Natural killer cell (primary cell): ENCODE measurements at regions not wholly inside any gene's neighbourhood (a gene's known extent, or its start where the extent isn't known, plus 50 kb on each side); places are given as distances from the start of the nearest gene placed in this dataset.

Experiments
- ATAC-seq, 3 donors: fragments of 150-1000 bp in 2 of 3; fragments of 200-7000 bp in 1 of 3; cut with Tn5 transposase; 1 replicate in 1 of 3; 2 replicates in 2 of 3; pipeline ENCODE4 v1.10.0; 2021; ENCODE audit warnings: mild to moderate bottlenecking in 2 of 3, moderate library complexity in 2 of 3
- DNase-seq, 2 donors: peaks; one replicate each; pipeline versions ENCODE4 v3.0.0 to v3.0.0-alpha.2; 2013 to 2021; ENCODE audit warnings: mixed read lengths in 1 of 2
- H3K27ac ChIP-seq: one replicate; pipeline ENCODE4 v1.5.1; 2013; ENCODE audit warnings: mild to moderate bottlenecking, low read length
- H3K27me3 ChIP-seq: one replicate; pipeline ENCODE4 v1.6.1; 2013; ENCODE audit warnings: low read length; ENCODE audit not compliant: control insufficient read depth, insufficient read depth
- H3K36me3 ChIP-seq: one replicate; pipeline ENCODE4 v1.6.1; 2013; ENCODE audit warnings: low read length; ENCODE audit not compliant: control insufficient read depth, insufficient read depth
- H3K4me1 ChIP-seq: one replicate; pipeline ENCODE4 v1.6.1; 2013; ENCODE audit warnings: low read length; ENCODE audit not compliant: control insufficient read depth, insufficient read depth
- H3K4me3 ChIP-seq: one replicate; pipeline ENCODE4 v1.5.1; 2013; ENCODE audit warnings: low read length
- H3K9me3 ChIP-seq: one replicate; pipeline ENCODE4 v1.6.1; 2013; ENCODE audit warnings: low read length; ENCODE audit not compliant: control insufficient read depth, insufficient read depth
- H3K27ac Mint-ChIP-seq, 2 donors: one replicate each; pipeline ENCODE4 v1.8.0; 2022; ENCODE audit warnings: mild to moderate bottlenecking in 2 of 2, mixed read lengths in 2 of 2, moderate library complexity in 1 of 2
- H3K27me3 Mint-ChIP-seq, 2 donors: one replicate each; pipeline ENCODE4 v1.8.0; 2022; ENCODE audit warnings: low read depth in 2 of 2, mixed read lengths in 2 of 2
- H3K36me3 Mint-ChIP-seq: one replicate; pipeline ENCODE4 v1.8.0; 2022; ENCODE audit warnings: mixed read lengths
- H3K4me1 Mint-ChIP-seq, 2 donors: one replicate each; pipeline ENCODE4 v1.8.0; 2022; ENCODE audit warnings: mixed read lengths in 2 of 2
- H3K4me3 Mint-ChIP-seq: one replicate; pipeline ENCODE4 v1.8.0; 2022; ENCODE audit warnings: mild to moderate bottlenecking, moderate library complexity, mixed read lengths
- H3K9me3 Mint-ChIP-seq, 2 donors: one replicate each; pipeline ENCODE4 v1.8.0; 2022; ENCODE audit warnings: mixed read lengths in 2 of 2
- CTCF ChIP-seq: fragments of 200-600 bp; IDR thresholded peaks from one replicate; pipeline ENCODE4 v1.8.0; 2022; ENCODE audit warnings: antibody characterized with exemption
- WGBS: methylation state at CpG from one replicate; pipeline ENCODE4 v1.1.7; 2013; ENCODE audit warnings: missing lambda C conversion rate; ENCODE audit not compliant: insufficient coverage; 5-methylcytosine and 5-hydroxymethylcytosine counted together
- intact Hi-C: fragments of 100-400 bp; cut with micrococcal nuclease; formaldehyde crosslinking; loops from one replicate; pipeline ENCODE4 v1.14.2; 2022

- whole genome bisulfite sequencing = 85% methylated on average over 26 of the region's 26 CpGs
- Mint-ChIP-seq H3K36me3 (no peaks in the 10 kb centered on the region), H3K9me3 (peaks cover 0 to 1% of the 10 kb centered on the region in 2 donors), H3K27me3 (peaks cover 11 to 15% of the 10 kb centered on the region in 2 donors), H3K4me1 (peaks cover 5 to 6% of the 10 kb centered on the region in 2 donors), H3K4me3 (no peak overlapping the region), H3K27ac (no peak overlapping the region)
- Histone ChIP-seq H3K27ac (no peak overlapping the region), H3K27me3 (no peaks in the 10 kb centered on the region), H3K9me3 (no peaks in the 10 kb centered on the region), H3K36me3 (no peaks in the 10 kb centered on the region), H3K4me1 (peaks cover 16% of the 10 kb centered on the region), H3K4me3 (no peak overlapping the region)
- intact Hi-C loops = no loop called here
- TF ChIP-seq CTCF = no peak
- ATAC-seq = no peak
- no peak for DNase-seq
Observed at GRCh38 chr7:157467496-157468212, 130.8 kb downstream of the DNAJB6 start.

DNA sequence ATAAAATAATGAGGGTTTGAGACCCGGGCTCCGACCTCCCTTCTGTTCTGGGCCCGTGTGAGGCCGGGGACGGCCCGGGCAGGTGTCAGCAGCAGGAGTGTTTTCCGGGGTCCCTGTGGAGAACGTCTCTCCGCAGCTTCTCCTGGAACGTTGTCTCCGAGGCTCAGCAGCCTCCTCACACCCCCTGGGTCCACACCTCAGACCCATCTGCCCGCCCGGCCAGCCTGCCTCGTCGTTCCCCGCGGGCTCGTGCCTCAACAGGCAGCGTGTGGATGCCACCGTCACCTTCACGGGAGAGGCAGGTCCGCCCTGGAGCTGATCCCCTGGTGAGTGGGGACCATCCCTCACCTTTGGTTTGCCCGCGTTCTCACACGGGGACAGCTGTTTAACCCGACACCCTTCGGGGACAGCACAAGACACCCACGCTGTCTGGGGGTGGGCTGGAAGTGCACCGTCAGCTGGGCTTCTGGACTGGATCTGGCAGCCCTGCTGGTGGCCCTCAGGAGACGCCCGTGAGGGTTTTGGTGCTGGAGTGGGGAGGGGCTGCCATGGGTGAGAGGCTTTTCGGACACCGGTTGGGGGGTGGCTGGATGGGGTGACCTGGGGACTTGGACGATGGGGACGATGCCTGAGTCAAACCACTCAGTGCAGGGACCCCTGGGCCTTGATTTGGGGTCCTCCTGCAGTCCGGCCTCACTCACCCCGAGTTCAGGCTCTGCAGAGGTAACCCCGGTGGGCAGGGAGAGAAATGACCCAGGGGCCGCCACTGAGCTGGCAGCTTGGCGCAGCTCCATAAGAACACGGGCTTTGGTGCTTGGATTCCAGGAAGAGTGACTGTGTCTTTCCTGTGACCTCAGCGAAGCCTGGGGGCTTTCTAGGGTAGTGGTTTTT lies 131.7 kb downstream of the DNAJB6 start:
- Mint-ChIP-seq H3K4me3 (no peak overlapping the region), H3K27me3 (peaks cover 11 to 15% of the 10 kb centered on the region in 2 donors), H3K27ac (no peak overlapping the region), H3K4me1 (peaks cover 5 to 6% of the 10 kb centered on the region in 2 donors), H3K9me3 (peaks cover 0 to 3% of the 10 kb centered on the region in 2 donors), H3K36me3 (peaks cover under 1% of the 10 kb centered on the region)
- Histone ChIP-seq H3K4me1 (peaks cover 16% of the 10 kb centered on the region), H3K9me3 (peaks cover 3% of the 10 kb centered on the region), H3K27ac (no peak overlapping the region), H3K36me3 (no peaks in the 10 kb centered on the region), H3K4me3 (no peak overlapping the region), H3K27me3 (no peaks in the 10 kb centered on the region)
- ATAC-seq (no peak), DNase-seq (no peak)
- 81% methylated on average over 42 of the region's 42 CpGs for WGBS
- intact Hi-C loops = no loop called here
- no peak for TF ChIP-seq CTCF

DNA sequence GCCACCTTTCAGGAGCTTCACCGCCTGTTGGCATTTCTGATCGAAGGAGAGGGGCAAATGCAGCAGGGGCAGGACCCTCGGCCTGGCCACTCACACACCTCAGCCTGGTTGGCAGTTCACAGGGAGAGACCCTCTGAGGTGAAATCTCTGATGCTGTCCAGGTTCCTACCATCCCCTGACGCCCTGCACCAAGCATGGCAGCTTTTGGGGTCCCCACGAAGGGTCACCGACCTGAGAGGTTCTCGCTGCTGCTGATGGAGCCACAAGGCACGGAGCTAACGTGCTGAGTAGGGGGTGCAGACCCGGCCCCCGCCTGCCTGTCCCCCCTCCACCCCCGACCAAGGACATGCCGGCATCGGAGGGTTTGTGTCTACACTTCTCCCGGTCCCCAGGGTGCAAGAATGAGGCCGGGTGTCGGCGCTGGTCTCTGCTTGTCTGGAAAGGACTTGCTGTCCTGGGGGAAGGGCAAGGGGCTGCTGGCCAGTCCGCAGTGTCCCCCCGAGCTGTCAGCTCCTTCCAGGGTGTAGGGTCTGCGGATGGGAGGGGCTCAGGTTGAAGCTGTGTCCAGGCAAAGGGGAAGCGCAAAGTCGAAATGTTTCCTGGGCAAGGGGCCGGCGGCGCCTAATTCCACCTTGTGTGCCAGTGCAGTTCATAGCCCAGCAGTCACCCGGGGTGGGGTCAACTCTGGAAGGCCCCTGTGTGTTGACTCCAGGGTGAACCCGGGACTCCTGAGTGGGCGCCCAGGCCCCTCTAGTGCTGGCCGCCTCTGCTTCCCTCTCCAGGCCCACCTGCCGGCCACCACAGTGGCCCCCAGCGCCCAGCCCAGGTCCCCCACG lies 132.6 kb downstream of the DNAJB6 start:
- intact Hi-C loops = no loop called here
- no peak for TF ChIP-seq CTCF

More for the DNA sequence above, 132.6 kb downstream of the DNAJB6 start:
- Mint-ChIP-seq H3K27ac (no peak overlapping the region), H3K36me3 (peaks cover 7% of the 10 kb centered on the region), H3K4me1 (peaks cover 5 to 6% of the 10 kb centered on the region in 2 donors), H3K9me3 (peaks cover 0 to 7% of the 10 kb centered on the region in 2 donors), H3K27me3 (peaks cover 11 to 15% of the 10 kb centered on the region in 2 donors), H3K4me3 (no peak overlapping the region)
- WGBS = 87% methylated on average over 33 of the region's 33 CpGs
- Histone ChIP-seq H3K4me3 (no peak overlapping the region), H3K27ac (no peak overlapping the region), H3K36me3 (no peaks in the 10 kb centered on the region), H3K27me3 (no peaks in the 10 kb centered on the region), H3K4me1 (peaks cover 16% of the 10 kb centered on the region), H3K9me3 (peaks cover 5% of the 10 kb centered on the region)
- DNase-seq = no peak
- no peak for ATAC-seq
